GM18907 (cell line): ENCODE measurements at regions not wholly inside any gene's neighbourhood (a gene's known extent, or its start where the extent isn't known, plus 50 kb on each side); places are given as distances from the start of the nearest gene placed in this dataset.

Experiments used
- ATAC-seq: cut with Tn5 transposase; IDR thresholded peaks from one replicate; pipeline ENCODE4 v1.9.1; 2021; ENCODE audit warnings: mild to moderate bottlenecking, moderate library complexity; ENCODE audit not compliant: unreplicated experiment

DNA sequence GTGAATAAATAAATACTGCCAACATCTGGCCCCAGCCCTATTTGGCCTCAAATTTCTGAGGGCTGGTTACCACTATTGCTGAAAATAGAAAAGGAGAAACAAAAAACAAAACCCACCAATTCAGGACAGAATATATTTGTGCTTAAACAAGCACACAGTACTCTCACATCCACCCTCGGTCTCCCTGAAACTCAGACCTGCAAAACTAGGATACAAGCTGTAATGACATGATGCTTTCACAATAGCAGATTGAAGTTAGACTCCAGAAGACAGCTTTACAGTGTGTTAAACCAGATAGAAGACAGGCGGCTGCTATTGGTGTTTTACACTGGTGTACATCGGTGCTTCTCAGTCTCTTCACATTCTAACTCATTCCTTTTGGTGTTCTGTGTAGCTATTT is 214.9 kb upstream of the DMRT1 start:
- ATAC-seq: no peak

DNA sequence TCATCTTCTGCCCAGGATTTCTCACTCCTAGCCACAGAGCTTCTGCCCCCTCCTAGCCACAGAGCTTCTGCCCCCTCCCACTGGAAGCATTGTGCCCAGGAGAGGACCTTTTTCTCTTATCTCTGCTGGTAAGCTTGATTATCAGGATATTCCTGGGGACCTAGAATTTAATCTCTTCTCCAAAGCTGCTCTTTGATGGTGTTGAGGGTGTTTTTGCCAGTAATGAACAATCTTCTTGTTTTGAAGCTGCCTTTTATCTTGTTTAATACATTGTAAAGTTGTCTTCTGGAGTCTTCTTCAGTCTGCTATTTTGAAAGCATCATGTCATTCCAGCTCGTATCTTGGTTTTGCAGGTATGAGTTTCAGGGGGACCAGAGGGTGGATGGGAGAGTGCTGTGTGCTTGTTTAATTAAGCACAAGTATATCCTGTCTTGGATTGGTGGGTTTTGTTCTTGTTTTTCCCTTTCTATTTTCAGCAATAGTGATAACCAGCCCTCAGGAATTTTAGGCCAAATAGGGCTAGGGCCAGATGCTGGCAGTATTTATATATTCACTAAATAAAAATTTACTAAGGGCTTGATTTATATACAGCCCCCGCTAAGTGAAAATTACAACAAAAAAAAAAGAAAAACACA is 214.0 kb upstream of the DMRT1 start:
- ATAC-seq: no peak

DNA sequence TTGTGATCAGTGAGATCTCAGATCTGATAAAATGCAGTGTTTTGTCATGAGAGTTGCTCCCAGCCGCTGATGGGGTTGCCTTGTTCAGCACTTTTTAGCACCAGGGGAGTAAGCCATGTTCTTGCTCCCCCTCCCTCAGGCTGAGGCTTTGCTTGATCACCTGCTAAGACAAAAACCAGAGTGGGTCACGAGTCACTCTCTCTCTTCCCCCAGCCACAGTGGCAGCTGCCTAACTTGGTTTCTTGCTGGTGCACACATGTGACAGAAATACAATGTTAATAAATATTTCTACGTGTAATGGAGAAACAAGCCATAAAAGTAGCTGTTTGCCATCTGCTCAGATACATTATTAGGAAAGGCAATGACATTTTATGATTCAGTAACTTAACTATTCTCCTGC is 212.4 kb upstream of the DMRT1 start:
- ATAC-seq: no peak

DNA sequence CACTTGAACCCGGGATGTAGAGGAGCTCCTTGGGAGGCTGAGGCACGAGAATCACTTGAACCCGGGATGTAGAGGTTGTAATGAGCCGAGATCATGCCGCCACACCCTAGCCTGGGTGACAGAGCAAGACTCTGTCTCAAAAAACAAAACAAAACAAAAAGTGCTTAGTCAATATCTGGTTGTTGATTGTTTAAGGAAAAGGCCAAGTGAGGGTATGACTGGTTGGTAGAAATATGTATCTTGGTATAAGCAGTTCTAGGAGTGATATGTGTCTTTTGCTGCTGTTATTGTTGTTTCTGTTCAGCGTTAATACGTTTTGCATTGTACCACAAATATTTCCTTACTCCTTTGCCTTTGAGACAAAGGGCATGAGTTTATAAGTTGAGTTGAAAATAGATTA is 210.7 kb upstream of the DMRT1 start:
- ATAC-seq: no peak

DNA sequence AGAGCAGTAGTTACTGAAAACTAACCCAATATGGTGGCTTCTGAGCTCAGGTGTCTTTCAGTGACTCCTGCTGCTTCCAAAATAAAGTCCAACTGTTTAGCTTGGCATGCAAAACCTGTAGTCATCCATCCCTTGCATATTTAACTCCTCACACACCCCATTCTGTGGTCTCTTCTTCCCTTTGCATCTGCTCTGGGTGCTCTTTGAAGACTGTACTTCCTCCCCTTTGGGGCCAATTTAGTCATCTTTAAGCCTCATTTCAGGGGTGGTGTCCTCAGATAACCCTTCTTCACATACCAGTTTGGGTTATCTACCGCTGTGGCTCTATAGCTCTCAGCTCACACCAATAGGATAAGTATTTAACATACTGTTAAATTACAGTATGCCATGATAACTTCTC is 209.9 kb upstream of the DMRT1 start:
- ATAC-seq: no peak

DNA sequence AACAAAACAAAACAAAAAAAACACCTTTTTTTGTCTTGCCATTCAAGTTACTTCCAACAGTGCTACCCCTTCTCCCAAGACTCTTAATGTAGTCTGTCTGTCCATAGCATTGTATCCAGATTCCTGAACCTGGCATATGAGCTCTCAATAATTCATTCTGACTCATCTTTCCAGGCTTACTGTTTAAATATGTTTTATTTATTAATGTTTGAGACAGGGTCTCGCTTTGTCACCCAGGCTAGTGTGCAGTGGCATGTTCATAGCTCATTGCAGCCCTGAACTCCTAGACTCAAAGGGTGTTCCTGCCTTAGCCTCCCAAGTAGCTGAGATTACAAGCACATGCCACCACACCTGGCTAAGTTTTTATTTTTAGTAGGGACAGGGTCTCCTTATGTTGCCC is 208.0 kb upstream of the DMRT1 start:
- no peak for ATAC-seq

DNA sequence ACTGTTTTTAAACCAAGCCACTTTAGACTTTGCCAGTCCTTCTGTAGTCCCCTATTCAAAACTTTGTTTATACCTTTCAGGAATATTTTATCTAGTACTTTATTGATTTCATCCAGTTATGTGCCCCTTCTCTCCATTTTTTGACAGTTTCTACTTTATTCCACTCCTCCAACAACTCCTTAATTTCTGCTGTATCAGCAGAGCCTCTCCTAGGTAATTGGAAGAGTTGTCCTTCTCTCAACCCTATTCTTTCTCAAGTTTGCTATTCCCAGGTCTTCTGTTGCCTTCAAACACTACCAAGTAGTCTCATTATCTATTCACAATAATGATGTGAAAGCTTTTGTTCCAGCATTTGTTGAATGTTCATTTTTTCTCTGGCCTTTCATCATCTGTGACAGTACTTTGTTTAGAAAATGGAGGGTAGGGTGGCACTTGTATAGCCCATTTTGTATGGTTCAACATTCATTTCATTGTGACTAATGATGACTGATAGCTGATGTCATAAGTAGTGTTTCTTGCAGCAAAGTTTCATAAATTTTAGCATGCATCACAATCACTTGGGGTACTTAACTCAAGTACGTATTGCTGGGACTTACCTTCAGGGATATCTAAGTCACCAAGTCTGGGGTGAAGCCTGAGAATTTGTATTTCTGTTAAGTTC is 204.4 kb upstream of the DMRT1 start:
- ATAC-seq: no peak

DNA sequence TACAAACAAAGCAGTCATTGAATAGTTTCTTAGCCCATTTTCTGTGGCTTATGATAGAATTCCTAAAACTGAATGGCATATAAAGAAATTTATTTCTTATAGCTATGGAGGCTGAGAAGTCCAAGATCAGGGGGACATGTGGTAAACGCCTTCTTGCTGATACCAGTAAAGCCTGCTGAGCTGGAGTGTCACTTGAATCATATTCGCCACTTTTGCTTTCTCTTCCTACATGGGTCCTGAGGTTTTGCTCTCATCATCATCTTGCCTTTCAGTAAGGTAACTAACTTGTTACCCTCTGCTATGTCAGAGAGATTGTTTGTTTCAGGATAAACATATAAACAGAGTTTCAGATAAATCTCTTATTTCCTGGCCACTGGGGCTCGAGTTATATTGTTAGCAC is 203.3 kb upstream of the DMRT1 start:
- no peak for ATAC-seq

DNA sequence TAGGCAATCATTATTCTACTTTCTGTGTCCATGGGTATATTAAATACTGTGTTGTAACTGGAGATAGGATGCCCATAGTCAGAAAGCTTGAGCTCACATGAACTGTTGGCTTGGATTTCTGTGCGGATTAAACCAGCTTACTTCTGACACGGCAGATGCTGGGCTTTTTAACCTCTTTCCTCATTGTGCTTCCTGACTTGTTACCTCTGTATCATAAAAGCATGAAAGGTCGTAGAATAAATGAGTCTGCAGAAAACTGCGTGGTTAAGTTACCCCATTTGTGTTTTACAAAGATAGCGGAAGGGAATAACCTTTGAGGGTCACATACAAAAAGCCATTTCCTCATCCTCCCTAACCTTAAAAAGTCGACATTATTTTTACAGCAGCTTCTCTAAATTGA is 199.5 kb upstream of the DMRT1 start:
- ATAC-seq: no peak

DNA sequence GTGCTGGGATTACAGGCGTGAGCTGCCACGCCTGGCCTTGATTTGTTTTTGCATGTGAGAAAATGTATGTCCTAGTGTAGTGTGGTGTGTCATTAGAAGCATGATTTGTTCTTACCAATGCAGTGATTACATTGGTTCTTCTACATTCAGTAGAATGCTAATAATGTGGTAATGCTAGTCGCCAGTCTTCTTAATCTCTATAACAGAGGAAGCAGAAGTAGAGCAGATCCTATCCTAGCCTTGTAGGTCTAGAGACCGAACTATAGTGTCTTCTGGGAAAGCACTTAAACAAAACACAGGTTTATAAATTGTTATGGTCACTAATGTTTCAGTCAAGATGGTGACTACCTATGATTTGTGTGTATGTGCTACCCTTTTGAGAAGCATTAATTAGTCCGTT is 197.5 kb upstream of the DMRT1 start:
- ATAC-seq: no peak

DNA sequence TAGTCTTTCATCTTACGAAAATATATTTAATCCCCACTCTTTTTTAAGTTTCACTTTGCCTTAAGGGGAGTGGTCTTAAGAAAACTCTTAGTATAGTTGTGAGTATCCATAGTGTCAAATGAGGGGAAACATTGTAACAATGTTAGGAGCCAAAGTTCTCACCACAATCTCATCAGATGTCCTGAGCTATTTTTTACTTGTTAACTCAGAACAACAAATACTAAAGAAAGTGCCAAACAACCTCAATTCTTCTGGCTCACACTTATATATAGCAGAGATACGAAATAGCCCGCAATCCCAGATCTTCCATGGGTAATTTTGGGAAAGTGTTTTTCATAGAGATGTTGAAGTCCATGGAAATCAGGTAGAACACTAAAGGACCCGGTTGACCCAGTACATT is 194.0 kb upstream of the DMRT1 start:
- ATAC-seq: no peak

DNA sequence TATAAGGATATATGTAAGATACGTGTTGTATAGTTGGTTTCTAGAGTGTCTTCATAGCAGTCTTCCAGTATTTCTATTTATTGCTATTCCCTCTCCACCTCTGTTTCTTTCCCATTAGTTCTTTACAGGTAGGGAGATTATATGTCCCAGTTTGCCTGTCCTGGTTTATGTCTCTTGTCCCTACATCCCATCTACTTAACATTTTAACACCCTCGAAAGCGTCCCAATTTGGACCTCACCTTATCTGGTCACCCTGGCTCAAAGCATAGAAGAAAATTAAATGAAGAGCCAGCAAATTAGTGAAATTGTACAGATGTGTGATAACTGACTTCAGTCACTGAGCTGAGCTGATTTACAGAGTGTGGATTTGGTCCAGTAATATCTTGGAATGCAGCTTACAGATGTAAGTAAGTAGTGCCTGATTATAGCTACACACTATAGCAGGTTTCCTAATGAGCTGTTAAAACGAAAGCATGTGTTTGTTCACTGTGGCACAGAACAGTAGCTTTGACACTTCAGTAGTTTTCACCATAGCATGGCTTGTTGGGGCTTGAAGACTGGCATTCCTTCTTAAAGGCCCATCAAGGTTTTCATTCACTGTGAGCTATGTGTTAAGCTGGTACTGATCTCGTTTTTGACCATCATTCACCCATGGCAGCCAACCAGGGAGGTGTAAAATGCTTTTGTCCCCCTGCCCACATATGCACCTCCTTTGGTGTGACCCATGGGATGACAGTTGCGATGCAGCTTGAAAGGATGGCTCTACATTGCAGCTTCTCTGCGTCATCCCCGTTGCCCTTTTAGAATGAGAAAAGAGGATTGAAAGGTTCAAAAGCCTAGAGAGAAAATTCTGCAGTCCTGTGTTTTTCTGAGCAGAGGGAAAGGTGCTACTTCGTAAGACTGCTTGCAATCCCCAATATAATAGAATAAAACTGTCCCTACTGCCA is 192.1 kb upstream of the DMRT1 start:
- no peak for ATAC-seq

DNA sequence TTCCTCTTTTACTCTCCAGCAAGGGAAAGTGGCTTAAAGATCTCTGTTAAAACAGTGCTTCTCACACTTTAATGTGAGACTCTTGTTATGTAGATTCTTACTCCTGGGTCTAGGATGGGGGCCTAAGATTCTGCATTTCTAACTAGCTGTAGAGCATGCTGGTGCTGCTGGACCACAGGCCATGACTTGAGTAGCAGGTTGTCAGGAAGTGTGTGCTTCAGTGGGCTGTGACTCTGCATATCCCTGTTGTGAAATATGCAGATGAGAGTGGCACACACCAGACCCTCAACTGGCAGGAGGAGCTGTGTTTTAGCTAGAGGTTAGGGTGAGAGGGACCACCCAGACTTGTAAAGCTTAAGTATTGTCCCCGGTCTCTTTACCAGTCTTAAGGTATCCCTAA is 191.1 kb upstream of the DMRT1 start:
- no peak for ATAC-seq

DNA sequence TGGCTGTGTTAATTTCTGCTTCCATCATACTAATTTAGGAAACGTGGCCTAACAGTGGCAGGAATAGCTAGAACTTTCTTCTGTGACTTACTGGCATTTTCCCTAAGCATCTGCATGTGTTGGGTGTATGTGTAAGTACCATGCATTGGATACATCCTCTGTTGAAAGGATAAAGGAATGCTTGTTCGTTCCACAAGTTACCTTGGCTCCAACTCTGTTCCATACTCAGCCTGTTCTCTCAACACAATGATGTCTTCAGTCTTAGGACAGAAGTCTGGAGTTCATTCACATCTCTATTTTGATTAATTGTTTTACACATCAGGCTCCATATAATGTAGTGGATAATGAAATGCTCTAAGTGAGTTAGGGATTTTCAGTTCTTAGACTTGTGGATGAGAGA is 190.1 kb upstream of the DMRT1 start:
- ATAC-seq: no peak

DNA sequence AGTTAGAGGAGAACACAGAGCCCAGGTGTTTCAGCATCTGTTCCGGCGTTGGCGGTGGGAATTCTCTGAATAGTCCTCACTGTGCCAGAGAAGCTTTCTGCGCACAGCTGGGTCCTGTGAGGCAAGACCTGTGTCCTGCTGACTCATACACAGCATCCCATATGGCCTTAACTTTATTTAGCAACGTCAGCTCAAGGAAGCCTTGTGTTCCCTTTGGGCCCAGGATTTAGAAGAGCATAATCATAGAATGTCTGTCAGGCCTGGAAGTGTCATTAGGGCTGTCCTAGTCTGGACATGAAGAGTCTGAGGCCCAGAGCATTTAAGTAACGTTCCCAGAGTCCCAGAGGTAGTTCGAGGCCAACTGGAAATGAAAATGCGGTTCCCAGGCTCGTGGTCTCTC is 188.6 kb upstream of the DMRT1 start:
- ATAC-seq: no peak

DNA sequence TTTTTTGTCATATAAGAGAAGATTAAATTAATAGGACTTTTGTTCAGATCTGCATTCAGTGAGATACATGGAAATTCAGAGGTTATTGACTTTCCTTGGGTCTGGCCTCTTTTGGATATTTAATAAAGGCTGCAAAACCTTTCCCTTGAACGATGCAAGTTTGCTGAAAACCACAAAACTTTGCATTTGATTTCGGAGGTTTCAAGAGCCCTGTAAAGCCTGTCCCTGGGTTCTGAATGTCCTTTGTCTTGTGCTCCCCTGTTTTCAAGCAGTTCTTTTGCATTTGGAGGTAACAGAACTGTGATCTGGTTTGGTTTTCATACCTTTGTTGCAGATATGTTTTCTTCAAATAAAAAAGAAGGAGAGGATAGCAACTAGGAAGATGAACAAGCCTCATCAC is 188.1 kb upstream of the DMRT1 start:
- no peak for ATAC-seq

DNA sequence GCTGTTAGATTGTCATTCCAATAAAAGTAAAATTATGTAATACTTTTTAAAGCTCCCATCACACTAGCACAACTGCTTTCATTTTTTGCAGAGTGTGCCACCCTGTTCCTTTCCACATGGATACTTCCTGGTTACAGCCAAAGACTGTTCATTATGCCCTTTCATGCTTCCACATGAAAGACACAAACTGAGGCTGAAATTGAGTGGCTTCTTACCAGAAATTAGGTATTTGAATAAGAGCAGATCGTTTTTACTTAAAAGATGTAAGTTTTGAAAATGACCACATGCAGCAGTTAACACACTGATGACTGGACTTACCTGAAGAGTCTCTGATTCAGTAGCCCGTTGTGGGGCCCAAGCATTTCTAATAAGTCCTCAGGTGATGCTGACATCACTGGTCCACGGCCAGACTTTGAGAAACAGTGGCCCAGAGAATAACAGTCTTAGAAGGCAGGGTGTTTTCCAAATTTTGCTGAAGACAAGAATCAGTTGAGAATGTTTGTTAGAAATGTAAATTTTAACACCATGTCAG is 187.6 kb upstream of the DMRT1 start:
- ATAC-seq: no peak

DNA sequence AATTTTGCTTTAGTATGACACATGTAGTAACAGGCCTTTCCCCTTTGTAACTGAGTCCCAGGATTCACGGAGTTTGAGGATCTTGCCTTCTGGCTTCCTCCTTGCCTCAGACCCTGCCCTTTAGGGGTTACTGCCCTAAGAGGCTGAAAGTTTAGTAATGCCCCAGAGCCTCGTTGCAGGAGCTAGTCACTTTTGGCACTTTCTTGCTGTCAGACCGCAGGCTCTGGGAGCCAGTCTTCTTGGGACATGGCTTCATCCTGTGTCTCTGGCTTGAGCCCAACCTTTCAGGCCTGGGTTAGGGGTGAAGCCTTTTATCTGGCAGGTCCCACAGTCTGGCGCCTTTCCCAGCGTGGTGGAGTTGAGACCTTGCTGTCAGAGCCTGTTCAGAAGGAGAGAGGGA is 185.6 kb upstream of the DMRT1 start:
- no peak for ATAC-seq

DNA sequence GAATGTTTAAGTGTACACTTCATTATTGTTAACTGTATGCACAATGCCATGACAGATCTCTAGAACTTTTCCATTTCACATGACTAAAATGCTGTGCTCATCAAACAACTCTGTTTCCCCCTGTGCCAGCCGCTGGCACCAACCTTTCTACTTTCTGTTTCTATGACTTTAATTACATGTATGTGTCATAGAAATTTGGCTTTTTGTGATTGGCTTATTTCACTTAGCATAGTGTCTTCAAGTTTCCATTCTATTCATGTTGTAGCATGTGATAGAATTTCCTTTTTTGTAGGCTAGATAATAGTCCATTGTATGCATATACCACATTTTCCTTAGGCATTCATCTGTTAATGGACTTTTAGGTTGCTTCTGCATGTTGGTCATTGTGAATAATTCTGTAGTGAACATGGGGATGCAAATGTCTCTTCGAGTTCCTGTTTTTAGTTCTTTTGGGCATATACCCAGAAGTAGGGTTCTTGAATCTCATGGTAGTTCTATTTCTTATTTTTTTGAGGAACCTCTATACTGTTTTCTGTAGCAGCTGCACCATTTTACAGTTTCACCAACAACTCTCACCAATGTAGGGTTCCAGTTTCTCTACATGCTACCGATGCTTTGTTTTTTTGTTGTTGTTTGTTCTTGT is 184.4 kb upstream of the DMRT1 start:
- ATAC-seq: no peak

DNA sequence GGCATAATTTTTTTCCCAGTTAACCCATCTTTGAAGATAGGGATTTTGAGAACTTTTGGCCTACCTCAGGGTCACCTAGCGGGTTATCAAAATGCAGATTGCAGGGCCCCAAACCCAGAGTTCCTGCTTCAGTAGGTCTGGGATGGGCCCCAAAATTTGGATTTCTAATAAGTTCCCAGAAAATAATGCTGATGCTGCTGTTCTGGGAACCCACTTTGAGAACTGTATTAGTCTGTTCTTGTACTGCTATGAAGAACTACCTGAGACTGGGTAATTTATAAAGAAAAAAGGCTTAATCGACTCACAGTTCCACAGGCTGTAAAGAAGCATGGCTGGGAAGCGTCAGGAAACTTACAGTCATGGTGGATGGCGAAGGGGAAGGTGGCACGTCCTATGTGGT is 182.2 kb upstream of the DMRT1 start:
- no peak for ATAC-seq

DNA sequence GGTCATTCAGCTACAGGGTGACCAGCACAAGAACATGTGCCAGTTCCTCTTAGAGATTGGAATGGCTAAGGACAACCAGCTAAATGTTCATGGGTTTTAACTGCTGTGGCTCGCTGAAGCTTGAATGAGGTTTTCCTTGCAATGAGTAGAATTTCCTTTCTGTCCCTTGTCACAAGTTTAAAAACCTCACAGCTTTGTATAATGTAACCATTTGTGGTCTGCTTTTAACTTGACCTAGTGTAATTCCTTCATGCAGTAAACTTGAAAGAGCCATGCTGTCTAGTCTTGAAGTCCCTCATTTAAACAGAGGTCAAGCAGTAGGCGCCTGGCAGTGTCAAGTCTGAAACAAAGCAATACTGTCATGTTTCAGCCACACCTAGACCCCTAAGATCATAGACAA is 181.3 kb upstream of the DMRT1 start:
- ATAC-seq: peak; percentile 73
